ENCODE measurements at regions not wholly inside any gene's neighbourhood (a gene's known extent, or its start where the extent isn't known, plus 50 kb on each side); places are given as distances from the start of the nearest gene placed in this dataset.

DNA sequence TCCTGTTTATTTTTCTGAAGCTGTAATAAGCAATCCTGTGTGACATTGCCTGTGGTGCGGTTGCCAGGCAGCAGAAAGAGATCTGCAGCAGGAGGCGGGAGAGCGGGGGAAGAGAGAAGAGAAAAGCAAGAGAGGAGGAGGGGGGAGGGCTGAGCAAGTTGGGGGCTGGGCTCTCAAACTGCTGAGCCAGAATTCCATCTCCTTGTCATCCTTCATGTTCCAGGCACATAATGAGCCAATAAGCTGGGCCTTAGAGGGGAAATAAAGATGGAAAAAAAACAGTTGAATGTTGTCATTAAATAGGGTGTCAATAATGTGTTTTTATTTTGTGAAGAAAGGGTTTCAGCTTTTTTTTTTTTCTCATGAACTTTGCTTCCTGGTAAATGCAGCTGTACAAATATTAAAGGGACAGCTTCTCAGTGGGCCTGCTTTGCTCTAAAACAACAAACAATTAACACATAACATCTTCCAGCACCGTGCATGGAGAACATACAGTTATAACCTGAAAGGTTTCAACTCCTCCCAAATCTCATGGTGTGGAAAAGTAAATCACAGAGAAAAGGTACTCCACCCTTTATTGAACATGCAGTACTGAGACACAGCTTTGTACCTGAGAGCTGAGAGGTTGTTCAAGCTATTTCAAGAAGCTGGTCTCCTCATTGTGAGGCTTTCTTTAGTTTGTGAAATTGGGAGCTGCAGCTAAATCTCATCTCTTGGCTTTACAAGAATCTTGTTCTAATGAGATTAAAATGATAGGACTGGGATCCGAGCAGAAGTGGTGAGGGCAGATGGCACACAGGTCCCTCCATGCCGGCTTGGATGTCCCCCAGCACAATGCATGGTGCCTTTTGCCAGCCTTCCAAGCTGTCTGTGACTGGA is 451.1 kb upstream of the KCNMB2 start:
- no peak for DNase-seq (ENCODE audit: unreplicated experiment)
- Mint-ChIP-seq H3K9me3 (ENCODE audit: unreplicated experiment) (peaks cover 7% of the 10 kb centered on the region), H3K36me3 (ENCODE audit: insufficient read depth, unreplicated experiment) (no peaks in the 10 kb centered on the region), H3K4me1 (ENCODE audit: insufficient read depth, unreplicated experiment) (peaks cover 10% of the 10 kb centered on the region), H3K4me3 (ENCODE audit: unreplicated experiment) (no peak overlapping the region), H3K27me3 (ENCODE audit: insufficient read depth, unreplicated experiment) (no peaks in the 10 kb centered on the region), H3K27ac (ENCODE audit: low read depth, unreplicated experiment) (no peak overlapping the region)
- ChIA-PET CTCF (interaction anchor here (0.6 to 1.8 kb wide), 6 partner anchors 9 to 289 kb away, joined by 3 to 5 read pairs (median 4); no protein-coding TSS in a partner anchor), POLR2A (interaction anchor here (0.6 to 1.0 kb wide), 3 partner anchors 121 to 980 kb away, joined by 3 to 6 read pairs (median 3); no protein-coding TSS in a partner anchor)
- intact Hi-C loops (cut with micrococcal nuclease) = loop anchor here (10.0 kb wide), 1 partner anchor 240 kb away; no protein-coding TSS in a partner anchor
- TF ChIP-seq, protein P1, sequence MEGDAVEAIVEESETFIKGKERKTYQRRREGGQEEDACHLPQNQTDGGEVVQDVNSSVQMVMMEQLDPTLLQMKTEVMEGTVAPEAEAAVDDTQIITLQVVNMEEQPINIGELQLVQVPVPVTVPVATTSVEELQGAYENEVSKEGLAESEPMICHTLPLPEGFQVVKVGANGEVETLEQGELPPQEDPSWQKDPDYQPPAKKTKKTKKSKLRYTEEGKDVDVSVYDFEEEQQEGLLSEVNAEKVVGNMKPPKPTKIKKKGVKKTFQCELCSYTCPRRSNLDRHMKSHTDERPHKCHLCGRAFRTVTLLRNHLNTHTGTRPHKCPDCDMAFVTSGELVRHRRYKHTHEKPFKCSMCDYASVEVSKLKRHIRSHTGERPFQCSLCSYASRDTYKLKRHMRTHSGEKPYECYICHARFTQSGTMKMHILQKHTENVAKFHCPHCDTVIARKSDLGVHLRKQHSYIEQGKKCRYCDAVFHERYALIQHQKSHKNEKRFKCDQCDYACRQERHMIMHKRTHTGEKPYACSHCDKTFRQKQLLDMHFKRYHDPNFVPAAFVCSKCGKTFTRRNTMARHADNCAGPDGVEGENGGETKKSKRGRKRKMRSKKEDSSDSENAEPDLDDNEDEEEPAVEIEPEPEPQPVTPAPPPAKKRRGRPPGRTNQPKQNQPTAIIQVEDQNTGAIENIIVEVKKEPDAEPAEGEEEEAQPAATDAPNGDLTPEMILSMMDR (IDR thresholded peaks at IDR 0.05; ENCODE audit: unreplicated experiment) = no peak
- no TSS peak for BruUV-seq (replicated peaks)

DNA sequence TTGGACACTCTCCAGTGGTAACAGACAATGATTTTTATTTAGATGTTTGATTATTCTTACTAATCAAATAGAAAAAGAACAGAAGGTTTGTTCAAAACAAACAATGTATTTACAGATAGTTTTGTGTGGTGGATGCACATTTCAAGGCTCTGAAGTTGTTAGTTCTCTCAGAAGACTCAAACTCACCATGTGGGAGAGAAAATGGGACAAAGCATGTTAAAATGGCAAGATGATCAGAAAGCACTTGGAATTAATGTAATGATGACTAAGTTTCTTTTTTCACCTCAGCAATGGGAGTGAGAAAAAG is 450.5 kb upstream of the KCNMB2 start:
- intact Hi-C loops (cut with micrococcal nuclease) = loop anchor here (10.0 kb wide), 1 partner anchor 239 kb away; no protein-coding TSS in a partner anchor
- BruUV-seq (replicated peaks) = no TSS peak
- no peak for DNase-seq (ENCODE audit: unreplicated experiment)
- Mint-ChIP-seq H3K27ac (ENCODE audit: low read depth, unreplicated experiment) (no peak overlapping the region), H3K27me3 (ENCODE audit: insufficient read depth, unreplicated experiment) (no peaks in the 10 kb centered on the region), H3K36me3 (ENCODE audit: insufficient read depth, unreplicated experiment) (no peaks in the 10 kb centered on the region), H3K9me3 (ENCODE audit: unreplicated experiment) (peaks cover 6% of the 10 kb centered on the region), H3K4me1 (ENCODE audit: insufficient read depth, unreplicated experiment) (peaks cover 10% of the 10 kb centered on the region), H3K4me3 (ENCODE audit: unreplicated experiment) (no peak overlapping the region)
- TF ChIP-seq, protein P1 (IDR thresholded peaks at IDR 0.05; ENCODE audit: unreplicated experiment) = no peak
- ChIA-PET POLR2A (interaction anchor here (0.6 to 1.0 kb wide), 2 partner anchors 122 to 151 kb away, joined by 3 read pairs; no protein-coding TSS in a partner anchor), CTCF (interaction anchor here (0.8 to 1.8 kb wide), 3 partner anchors 8 to 12 kb away, joined by 3 to 5 read pairs (median 4); no protein-coding TSS in a partner anchor)

DNA sequence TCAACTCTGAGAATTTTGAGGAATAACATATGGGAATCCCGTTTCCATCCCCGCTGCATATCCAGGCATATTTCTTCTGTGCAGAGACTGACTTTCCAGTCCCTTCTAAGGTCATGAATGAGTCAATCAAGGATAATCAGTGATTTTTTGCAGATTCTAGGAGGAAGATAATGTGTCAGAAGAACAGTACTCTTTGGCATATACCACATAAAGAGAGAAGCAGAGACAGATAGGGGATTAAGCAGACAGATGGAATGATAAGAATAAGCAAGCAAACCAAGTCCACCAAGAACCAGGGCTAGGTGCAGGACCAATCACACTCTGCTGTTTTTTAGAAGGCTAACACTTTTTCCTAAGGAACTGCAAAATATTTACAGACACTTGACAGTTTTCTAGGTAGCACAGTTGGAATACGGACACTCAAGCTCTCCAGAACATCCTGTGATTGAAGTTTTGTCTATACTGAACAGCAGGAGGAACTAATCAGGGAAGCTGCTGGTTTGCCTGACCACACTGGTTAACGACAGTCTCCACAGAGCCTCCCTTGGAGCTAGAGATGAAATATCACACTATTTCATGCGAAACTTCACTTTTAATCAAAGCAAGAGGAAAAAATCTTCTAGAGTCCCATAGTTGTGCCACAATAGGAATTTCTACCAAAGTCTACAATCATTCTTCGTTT is 450.0 kb upstream of the KCNMB2 start:
- DNase-seq (ENCODE audit: unreplicated experiment) = no peak
- ChIA-PET POLR2A (interaction anchor here (0.6 kb wide), 1 partner anchor 122 kb away, joined by 3 read pairs; no protein-coding TSS in a partner anchor), CTCF (interaction anchor here (0.8 to 1.8 kb wide), 3 partner anchors 10 to 120 kb away, joined by 3 to 4 read pairs (median 3); no protein-coding TSS in a partner anchor)
- no TSS peak for BruUV-seq (replicated peaks)
- no peaks in the 10 kb centered on the region for H3K27me3 Mint-ChIP-seq (ENCODE audit: insufficient read depth, unreplicated experiment)
- H3K36me3 Mint-ChIP-seq (ENCODE audit: insufficient read depth, unreplicated experiment) = no peaks in the 10 kb centered on the region
- intact Hi-C loops (cut with micrococcal nuclease) = loop anchor here (10.0 kb wide), 1 partner anchor 239 kb away; no protein-coding TSS in a partner anchor
- H3K4me3 Mint-ChIP-seq (ENCODE audit: unreplicated experiment) = no peak overlapping the region
- no peak overlapping the region for H3K27ac Mint-ChIP-seq (ENCODE audit: low read depth, unreplicated experiment)
- H3K9me3 Mint-ChIP-seq (ENCODE audit: unreplicated experiment) = peaks cover under 1% of the 10 kb centered on the region
- TF ChIP-seq, protein P1 (IDR thresholded peaks at IDR 0.05; ENCODE audit: unreplicated experiment) = no peak
- peaks cover 10% of the 10 kb centered on the region for H3K4me1 Mint-ChIP-seq (ENCODE audit: insufficient read depth, unreplicated experiment)

DNA sequence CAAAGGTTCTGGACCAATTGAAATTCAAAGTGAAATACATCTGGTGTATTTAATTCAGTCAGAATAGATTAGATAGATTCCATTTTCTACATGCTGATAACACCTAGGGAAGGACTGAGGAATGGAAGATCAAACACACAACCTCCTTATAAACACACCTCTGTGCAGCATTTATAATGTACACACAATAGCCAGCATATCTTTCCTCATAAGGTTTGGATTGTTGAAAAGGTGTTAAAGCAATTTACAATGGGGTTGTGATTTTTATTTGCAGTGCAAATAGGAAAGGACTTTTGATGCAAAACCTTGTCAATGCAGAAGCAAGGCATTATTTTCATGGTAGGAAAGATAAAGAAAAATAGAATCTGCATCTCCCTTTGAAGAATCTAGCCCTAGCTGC is 448.9 kb upstream of the KCNMB2 start:
- H3K36me3 Mint-ChIP-seq (ENCODE audit: insufficient read depth, unreplicated experiment) = no peaks in the 10 kb centered on the region
- H3K4me3 Mint-ChIP-seq (ENCODE audit: unreplicated experiment) = no peak overlapping the region
- ChIA-PET CTCF (interaction anchor here (1.1 kb wide), 1 partner anchor 119 kb away, joined by 3 read pairs; no protein-coding TSS in a partner anchor), POLR2A (no interaction called here)
- no TSS peak for BruUV-seq (replicated peaks)
- no peaks in the 10 kb centered on the region for H3K27me3 Mint-ChIP-seq (ENCODE audit: insufficient read depth, unreplicated experiment)
- TF ChIP-seq, protein P1 (IDR thresholded peaks at IDR 0.05; ENCODE audit: unreplicated experiment) = no peak
- no peak for DNase-seq (ENCODE audit: unreplicated experiment)
- intact Hi-C loops (cut with micrococcal nuclease) = loop anchor here (10.0 kb wide), 1 partner anchor 237 kb away; no protein-coding TSS in a partner anchor
- no peak overlapping the region for H3K27ac Mint-ChIP-seq (ENCODE audit: low read depth, unreplicated experiment)
- H3K4me1 Mint-ChIP-seq (ENCODE audit: insufficient read depth, unreplicated experiment) = peaks cover 10% of the 10 kb centered on the region
- H3K9me3 Mint-ChIP-seq (ENCODE audit: unreplicated experiment) = no peaks in the 10 kb centered on the region
